Panc1 (cell line): ENCODE measurements at regions not wholly inside any gene's neighbourhood (a gene's known extent, or its start where the extent isn't known, plus 50 kb on each side); places are given as distances from the start of the nearest gene placed in this dataset.

Experiments used
- POLR2AphosphoS5 ChIP-seq: IDR thresholded peaks from 2 replicates; pipeline ENCODE4 v1.6.1; 2012; ENCODE audit warnings: mild to moderate bottlenecking, low read depth, low read length, moderate library complexity
- SIN3A ChIP-seq: IDR thresholded peaks from 2 replicates; pipeline ENCODE4 v1.6.1; 2012; ENCODE audit warnings: low read depth, mild to moderate bottlenecking, low read length, moderate library complexity, borderline replicate concordance; ENCODE audit not compliant: insufficient read depth

- TF ChIP-seq POLR2AphosphoS5 (no peak), SIN3A (no peak)
These were observed 300.6 kb upstream of the KCNH8 start for GRCh38 chr3:18847583-18848197.
